HEK293T (cell line): ENCODE measurements at regions not wholly inside any gene's neighbourhood (a gene's known extent, or its start where the extent isn't known, plus 50 kb on each side); places are given as distances from the start of the nearest gene placed in this dataset.

Experiments
- ARNT ChIP-seq: fragments of 450-650 bp; IDR thresholded peaks from 2 replicates; pipeline ENCODE4 v1.6.1; 2017; ENCODE audit warnings: mild to moderate bottlenecking
- BHLHE40 ChIP-seq: fragments of 450-650 bp; IDR thresholded peaks from 2 replicates; pipeline ENCODE4 v1.6.1; 2016; ENCODE audit warnings: mild to moderate bottlenecking, moderate library complexity, borderline replicate concordance
- CTBP1 ChIP-seq: fragments of 450-650 bp; IDR thresholded peaks from 2 replicates; pipeline ENCODE4 v1.6.1; 2016; ENCODE audit warnings: borderline replicate concordance
- ELF4 ChIP-seq: fragments of 450-650 bp; IDR thresholded peaks from 2 replicates; pipeline ENCODE4 v1.6.1; 2017; ENCODE audit warnings: antibody characterized with exemption
- FOXA1 ChIP-seq: fragments of 450-650 bp; IDR thresholded peaks from 2 replicates; pipeline ENCODE4 v1.6.1; 2016; ENCODE audit warnings: mild to moderate bottlenecking
- FOXK2 ChIP-seq: fragments of 450-650 bp; IDR thresholded peaks from 2 replicates; pipeline ENCODE4 v1.6.1; 2016; ENCODE audit warnings: mild to moderate bottlenecking
- FOXM1 ChIP-seq: fragments of 450-650 bp; IDR thresholded peaks from 2 replicates; pipeline ENCODE4 v1.6.1; 2017; ENCODE audit warnings: mild to moderate bottlenecking, borderline replicate concordance
- L3MBTL2 ChIP-seq: fragments of 450-650 bp; conservative IDR thresholded peaks from 2 replicates; pipeline ENCODE4 v1.6.1; 2016; ENCODE audit warnings: mild to moderate bottlenecking
- NFRKB ChIP-seq: fragments of 450-650 bp; IDR thresholded peaks from 2 replicates; pipeline ENCODE4 v1.6.1; 2016; ENCODE audit warnings: mild to moderate bottlenecking, moderate library complexity
- SP1 ChIP-seq: fragments of 450-650 bp; IDR thresholded peaks from 2 replicates; pipeline ENCODE4 v1.6.1; 2017
- SUZ12 ChIP-seq: fragments of 450-650 bp; IDR thresholded peaks from 2 replicates; pipeline ENCODE4 v1.6.1; 2016; ENCODE audit warnings: mild to moderate bottlenecking
- TARDBP ChIP-seq: fragments of 450-650 bp; IDR thresholded peaks from 2 replicates; pipeline ENCODE4 v1.6.1; 2016
- TF ChIP-seq, protein P1 (sequence below): fragments of 450-650 bp; IDR thresholded peaks from 2 replicates; pipeline ENCODE4 v1.6.1; 2016

DNA sequence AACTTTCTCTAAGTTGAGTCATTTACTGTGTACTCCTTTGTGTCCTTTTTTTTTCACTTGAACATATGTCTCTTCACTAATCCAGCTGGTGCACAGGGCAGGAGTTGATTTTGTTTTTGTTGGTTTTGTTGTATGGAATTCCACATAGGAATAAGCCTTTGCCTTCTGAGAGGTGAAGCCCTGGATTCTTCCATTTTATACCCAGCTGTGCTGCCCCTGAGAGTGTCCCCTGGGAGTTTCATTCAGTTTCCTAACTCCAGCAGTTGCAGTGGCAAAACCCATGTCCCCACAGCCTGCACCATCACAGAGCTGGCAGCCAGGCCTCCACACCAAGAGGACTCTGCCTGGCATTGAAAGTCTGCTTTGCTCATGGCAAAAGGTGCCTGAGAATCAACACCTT lies 107.3 kb upstream of the SYNDIG1 start:
- TF ChIP-seq ELF4 = no peak
- no peak for TF ChIP-seq CTBP1
- TF ChIP-seq FOXM1 = no peak
- TF ChIP-seq BHLHE40 = no peak
- no peak for TF ChIP-seq SP1
- TF ChIP-seq, protein P1, sequence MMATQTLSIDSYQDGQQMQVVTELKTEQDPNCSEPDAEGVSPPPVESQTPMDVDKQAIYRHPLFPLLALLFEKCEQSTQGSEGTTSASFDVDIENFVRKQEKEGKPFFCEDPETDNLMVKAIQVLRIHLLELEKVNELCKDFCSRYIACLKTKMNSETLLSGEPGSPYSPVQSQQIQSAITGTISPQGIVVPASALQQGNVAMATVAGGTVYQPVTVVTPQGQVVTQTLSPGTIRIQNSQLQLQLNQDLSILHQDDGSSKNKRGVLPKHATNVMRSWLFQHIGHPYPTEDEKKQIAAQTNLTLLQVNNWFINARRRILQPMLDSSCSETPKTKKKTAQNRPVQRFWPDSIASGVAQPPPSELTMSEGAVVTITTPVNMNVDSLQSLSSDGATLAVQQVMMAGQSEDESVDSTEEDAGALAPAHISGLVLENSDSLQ = no peak
- TF ChIP-seq L3MBTL2 = no peak
- no peak for TF ChIP-seq SUZ12
- TF ChIP-seq ARNT = no peak
- TF ChIP-seq FOXA1 = no peak
- no peak for TF ChIP-seq NFRKB
- no peak for TF ChIP-seq FOXK2
- TF ChIP-seq TARDBP = no peak
